H9 (cell line): ENCODE measurements at regions not wholly inside any gene's neighbourhood (a gene's known extent, or its start where the extent isn't known, plus 50 kb on each side); places are given as distances from the start of the nearest gene placed in this dataset.

ENCODE experiments used
- DNase-seq: peaks from one replicate; pipeline ENCODE4 v3.0.0-alpha.2; 2017
- H2AFZ ChIP-seq: one replicate; pipeline ENCODE4 v1.6.1; 2013; ENCODE audit warnings: mild to moderate bottlenecking, low read length, control low read depth, moderate library complexity
- H2AK5ac ChIP-seq: 2 replicates; pipeline ENCODE4 v1.6.1; 2013; ENCODE audit warnings: low read length, control low read depth, mixed read lengths; ENCODE audit not compliant: insufficient read length
- H2BK120ac ChIP-seq: one replicate; pipeline ENCODE4 v1.6.1; 2013; ENCODE audit warnings: low read depth, mild to moderate bottlenecking, low read length, control low read depth, inconsistent platforms; ENCODE audit not compliant: poor library complexity, severe bottlenecking
- H2BK12ac ChIP-seq: 2 replicates; pipeline ENCODE4 v1.6.1; 2013; ENCODE audit warnings: low read length, control low read depth, mixed read lengths, low read depth; ENCODE audit not compliant: insufficient read length
- H2BK15ac ChIP-seq: 2 replicates; pipeline ENCODE4 v1.6.1; 2013; ENCODE audit warnings: low read depth, low read length, control low read depth
- H2BK20ac ChIP-seq: one replicate; pipeline ENCODE4 v1.6.1; 2013; ENCODE audit warnings: low read depth, mild to moderate bottlenecking, low read length, control low read depth, inconsistent platforms; ENCODE audit not compliant: poor library complexity, severe bottlenecking
- H2BK5ac ChIP-seq: 2 replicates; pipeline ENCODE4 v1.6.1; 2013; ENCODE audit warnings: low read length, control low read depth, mixed read lengths; ENCODE audit not compliant: insufficient read length
- H3K14ac ChIP-seq: 2 replicates; pipeline ENCODE4 v1.6.1; 2013; ENCODE audit warnings: low read length, control low read depth; ENCODE audit not compliant: insufficient read depth
- H3K18ac ChIP-seq: 2 replicates; pipeline ENCODE4 v1.6.1; 2013; ENCODE audit warnings: low read depth, mild to moderate bottlenecking, mixed read lengths, low read length, control low read depth; ENCODE audit not compliant: insufficient read length
- H3K23ac ChIP-seq: 2 replicates; pipeline ENCODE4 v1.6.1; 2013; ENCODE audit warnings: low read length, control low read depth, mixed read lengths, low read depth; ENCODE audit not compliant: insufficient read length
- H3K23me2 ChIP-seq: 2 replicates; pipeline ENCODE4 v1.6.1; 2013; ENCODE audit warnings: low read depth, mild to moderate bottlenecking, mixed read lengths, low read length, control low read depth; ENCODE audit not compliant: insufficient read length, poor library complexity, severe bottlenecking
- H3K27ac ChIP-seq: 2 replicates; pipeline ENCODE4 v1.5.1; 2013; ENCODE audit warnings: low read length, control low read depth, mixed read lengths, low read depth; ENCODE audit not compliant: insufficient read length
- H3K27me3 ChIP-seq: 2 replicates; pipeline ENCODE4 v1.6.1; 2013; ENCODE audit warnings: low read length, control low read depth, inconsistent platforms; ENCODE audit not compliant: insufficient read depth
- H3K4ac ChIP-seq: 2 replicates; pipeline ENCODE4 v1.6.1; 2013; ENCODE audit warnings: low read depth, mild to moderate bottlenecking, control low read depth, inconsistent platforms, low read length, moderate library complexity
- H3K4me1 ChIP-seq: 2 replicates; pipeline ENCODE4 v1.6.1; 2013; ENCODE audit warnings: low read length, control low read depth, inconsistent platforms; ENCODE audit not compliant: insufficient read depth
- H3K4me2 ChIP-seq: 2 replicates; pipeline ENCODE4 v1.6.1; 2013; ENCODE audit warnings: low read length, control low read depth, mixed read lengths; ENCODE audit not compliant: insufficient read length, insufficient read depth
- H3K56ac ChIP-seq: 2 replicates; pipeline ENCODE4 v1.6.1; 2013; ENCODE audit warnings: low read depth, mild to moderate bottlenecking, mixed read lengths, low read length, control low read depth; ENCODE audit not compliant: insufficient read length
- H3K79me1 ChIP-seq: 2 replicates; pipeline ENCODE4 v1.6.1; 2013; ENCODE audit warnings: low read depth, mild to moderate bottlenecking, moderate library complexity, low read length, control low read depth, inconsistent platforms; ENCODE audit not compliant: insufficient read depth, poor library complexity, severe bottlenecking
- H3K79me2 ChIP-seq: 2 replicates; pipeline ENCODE4 v1.6.1; 2013; ENCODE audit warnings: low read length, control low read depth, inconsistent platforms; ENCODE audit not compliant: insufficient read depth
- H3K9ac ChIP-seq: 2 replicates; pipeline ENCODE4 v1.6.1; 2013; ENCODE audit warnings: low read length, control low read depth, mixed read lengths; ENCODE audit not compliant: insufficient read length; ENCODE audit errors: extremely low read depth
- H3K9me3 ChIP-seq: one replicate; pipeline ENCODE4 v1.6.1; 2013; ENCODE audit warnings: low read depth, low read length, inconsistent platforms; ENCODE audit not compliant: control insufficient read depth
- H3T11ph ChIP-seq: one replicate; pipeline ENCODE4 v1.6.1; 2013; ENCODE audit warnings: mild to moderate bottlenecking, low read length, control low read depth, inconsistent platforms
- H4K20me1 ChIP-seq: one replicate; pipeline ENCODE4 v1.6.1; 2013; ENCODE audit not compliant: control insufficient read depth, insufficient read length, insufficient read depth
- H4K5ac ChIP-seq: 2 replicates; pipeline ENCODE4 v1.6.1; 2013; ENCODE audit warnings: low read depth, mild to moderate bottlenecking, mixed read lengths, low read length, control low read depth; ENCODE audit not compliant: insufficient read length
- H4K8ac ChIP-seq: replicated peaks from 2 replicates; pipeline ENCODE4 v1.6.1; 2013; ENCODE audit warnings: low read length, control low read depth, mixed read lengths, low read depth; ENCODE audit not compliant: insufficient read length
- H4K91ac ChIP-seq: 2 replicates; pipeline ENCODE4 v1.6.1; 2013; ENCODE audit warnings: low read depth, mild to moderate bottlenecking, moderate library complexity, mixed read lengths, low read length, control low read depth; ENCODE audit not compliant: insufficient read length
- H3K27ac Mint-ChIP-seq, 3 experiments: 2 replicates in 2 of 3; 3 replicates in 1 of 3; pipeline ENCODE4 v1.8.0; 2020 to 2021; ENCODE audit warnings: mixed read lengths in 3 of 3, mild to moderate bottlenecking in 1 of 3, moderate library complexity in 1 of 3
- H3K27me3 Mint-ChIP-seq: 2 replicates; pipeline ENCODE4 v1.8.0; 2021; ENCODE audit warnings: low read depth, mild to moderate bottlenecking, moderate library complexity, mixed read lengths
- H3K36me3 Mint-ChIP-seq, 3 experiments: 2 replicates in 2 of 3; 3 replicates in 1 of 3; pipeline ENCODE4 v1.8.0; 2020 to 2021; ENCODE audit warnings: low read depth in 3 of 3, mixed read lengths in 3 of 3; ENCODE audit not compliant: insufficient read depth in 1 of 3
- H3K4me1 Mint-ChIP-seq, 2 experiments: 2 replicates each; pipeline ENCODE4 v1.8.0; 2020; ENCODE audit warnings: mixed read lengths in 2 of 2
- H3K4me3 Mint-ChIP-seq, 2 experiments: 2 replicates in 1 of 2; 3 replicates in 1 of 2; pipeline ENCODE4 v1.8.0; 2020 to 2021; ENCODE audit warnings: mild to moderate bottlenecking in 2 of 2, mixed read lengths in 2 of 2, moderate library complexity in 1 of 2
- H3K9me3 Mint-ChIP-seq, 2 experiments: 2 replicates in 1 of 2; 3 replicates in 1 of 2; pipeline ENCODE4 v1.8.0; 2020; ENCODE audit warnings: mild to moderate bottlenecking in 2 of 2, mixed read lengths in 2 of 2, moderate library complexity in 1 of 2
- CTCF ChIP-seq: fragments of 200-600 bp; sonication (generic); conservative IDR thresholded peaks from 3 replicates; pipeline ENCODE4 v1.8.0; 2021; ENCODE audit warnings: antibody characterized with exemption, mild to moderate bottlenecking
- WGBS: extraction: QIAGEN DNeasy Blood & Tissue Kit; methylation state at CpG from one replicate; pipeline ENCODE4 v1.1.7; 2013; ENCODE audit warnings: missing lambda C conversion rate, low lambda C conversion rate, mixed read lengths; ENCODE audit not compliant: insufficient read length; ENCODE audit errors: extremely low coverage; 5-methylcytosine and 5-hydroxymethylcytosine counted together

- Histone ChIP-seq H2BK12ac (no peak overlapping the region), H4K20me1 (no peaks in the 10 kb centered on the region), H2AK5ac (no peak overlapping the region), H4K91ac (no peak overlapping the region), H2BK20ac (no peak overlapping the region), H3K23me2 (no peaks in the 10 kb centered on the region), H2BK15ac (no peak overlapping the region), H3K9ac (no peak overlapping the region), H3T11ph (no peak overlapping the region), H3K79me2 (no peaks in the 10 kb centered on the region), H3K56ac (no peak overlapping the region), H3K9me3 (no peaks in the 10 kb centered on the region), H3K79me1 (no peaks in the 10 kb centered on the region), H3K27ac (no peak overlapping the region), H3K18ac (no peak overlapping the region), H2AFZ (no peak overlapping the region), H2BK120ac (no peak overlapping the region), H3K4ac (no peak overlapping the region), H3K4me2 (no peak overlapping the region), H4K5ac (no peak overlapping the region), H4K8ac (no peak overlapping the region), H3K4me1 (0 out of 2 replicates have a peak, but pooled peaks cover 2% of the 10 kb centered on the region), H3K14ac (no peak overlapping the region), H3K27me3 (no peaks in the 10 kb centered on the region), H3K23ac (no peak overlapping the region), H2BK5ac (no peak overlapping the region)
- no peak for TF ChIP-seq CTCF
- Mint-ChIP-seq H3K36me3 (no peaks in the 10 kb centered on the region; a peak in 1 of 7 replicates), H3K4me3 (no peak overlapping the region), H3K27me3 (peaks cover 28% of the 10 kb centered on the region), H3K9me3 (peaks cover 0 to 5% of the 10 kb centered on the region in 2 experiments; a peak in 1 of 5 replicates), H3K27ac (no peak overlapping the region), H3K4me1 (peaks cover 3 to 12% of the 10 kb centered on the region in 2 experiments)
- no CpG with 5 or more reads among the region's 5 CpGs for WGBS
- no peak for DNase-seq
Observed at GRCh38 chr5:154546719-154547118, 68.7 kb upstream of the HAND1 start.
